Large intestine (tissue), 3 donors: ENCODE measurements at regions not wholly inside any gene's neighbourhood (a gene's known extent, or its start where the extent isn't known, plus 50 kb on each side); places are given as distances from the start of the nearest gene placed in this dataset.

Experiments
- DNase-seq, 2 donors: peaks; one replicate each; pipeline versions ENCODE4 v3.0.0 to v3.0.0-alpha.2; 2013
- H3K27ac ChIP-seq: one replicate; pipeline ENCODE4 v1.5.1; 2013; ENCODE audit warnings: low read length
- H3K27me3 ChIP-seq: 2 replicates; pipeline ENCODE4 v1.6.1; 2013; ENCODE audit warnings: low read length; ENCODE audit not compliant: control insufficient read depth, insufficient read depth
- H3K36me3 ChIP-seq: 2 replicates; pipeline ENCODE4 v1.6.1; 2013; ENCODE audit warnings: low read length; ENCODE audit not compliant: control insufficient read depth, insufficient read depth
- H3K4me1 ChIP-seq: one replicate; pipeline ENCODE4 v1.6.1; 2013; ENCODE audit warnings: low read length; ENCODE audit not compliant: control insufficient read depth, insufficient read depth
- H3K4me3 ChIP-seq: one replicate; pipeline ENCODE4 v1.5.1; 2013; ENCODE audit warnings: low read length
- H3K9me3 ChIP-seq: one replicate; pipeline ENCODE4 v1.6.1; 2013; ENCODE audit warnings: mild to moderate bottlenecking, low read depth, low read length, moderate library complexity; ENCODE audit not compliant: control insufficient read depth
- WGBS: methylation state at CpG from one replicate; pipeline ENCODE4 v1.1.5; 2013; ENCODE audit warnings: low lambda C conversion rate; ENCODE audit not compliant: insufficient coverage; 5-methylcytosine and 5-hydroxymethylcytosine counted together

- DNase-seq = peak; percentile 50 to 55
- H3K27me3 ChIP-seq = peaks cover 2% of the 10 kb centered on the region
- H3K4me1 ChIP-seq = peaks cover 4% of the 10 kb centered on the region
- no peak overlapping the region for H3K4me3 ChIP-seq
- H3K27ac ChIP-seq = no peak overlapping the region
- no peaks in the 10 kb centered on the region for H3K36me3 ChIP-seq
- WGBS = 8% methylated on average over 2 of the region's 7 CpGs
- H3K9me3 ChIP-seq = no peaks in the 10 kb centered on the region
Observed at GRCh38 chr4:138680989-138681604, 334.5 kb upstream of the NOCT start.

DNA sequence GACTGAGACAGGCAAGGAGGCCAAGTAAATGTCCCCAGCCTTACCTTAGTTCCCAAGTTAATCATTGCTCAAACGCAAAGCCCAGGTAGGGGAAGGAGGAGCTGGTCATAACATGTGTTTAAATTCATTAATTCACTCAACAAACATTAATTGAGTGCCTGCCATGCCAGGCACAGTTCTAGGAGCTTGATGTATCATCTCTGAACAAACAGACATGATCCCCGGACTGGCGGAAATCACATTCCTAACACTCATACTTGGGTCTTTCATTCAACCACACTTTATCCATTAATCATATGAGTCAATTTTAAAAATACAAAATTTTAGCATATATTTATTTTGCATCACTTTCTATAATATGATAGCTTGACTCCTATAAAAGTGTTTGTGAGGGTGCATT lies 335.3 kb upstream of the NOCT start:
- WGBS = no CpG with 5 or more reads among the region's 3 CpGs
- H3K27ac ChIP-seq = no peak overlapping the region
- no peaks in the 10 kb centered on the region for H3K36me3 ChIP-seq
- no peaks in the 10 kb centered on the region for H3K9me3 ChIP-seq
- H3K4me3 ChIP-seq = no peak overlapping the region
- peaks cover 4% of the 10 kb centered on the region for H3K4me1 ChIP-seq
- peaks cover 2% of the 10 kb centered on the region for H3K27me3 ChIP-seq
- DNase-seq = no peak

DNA sequence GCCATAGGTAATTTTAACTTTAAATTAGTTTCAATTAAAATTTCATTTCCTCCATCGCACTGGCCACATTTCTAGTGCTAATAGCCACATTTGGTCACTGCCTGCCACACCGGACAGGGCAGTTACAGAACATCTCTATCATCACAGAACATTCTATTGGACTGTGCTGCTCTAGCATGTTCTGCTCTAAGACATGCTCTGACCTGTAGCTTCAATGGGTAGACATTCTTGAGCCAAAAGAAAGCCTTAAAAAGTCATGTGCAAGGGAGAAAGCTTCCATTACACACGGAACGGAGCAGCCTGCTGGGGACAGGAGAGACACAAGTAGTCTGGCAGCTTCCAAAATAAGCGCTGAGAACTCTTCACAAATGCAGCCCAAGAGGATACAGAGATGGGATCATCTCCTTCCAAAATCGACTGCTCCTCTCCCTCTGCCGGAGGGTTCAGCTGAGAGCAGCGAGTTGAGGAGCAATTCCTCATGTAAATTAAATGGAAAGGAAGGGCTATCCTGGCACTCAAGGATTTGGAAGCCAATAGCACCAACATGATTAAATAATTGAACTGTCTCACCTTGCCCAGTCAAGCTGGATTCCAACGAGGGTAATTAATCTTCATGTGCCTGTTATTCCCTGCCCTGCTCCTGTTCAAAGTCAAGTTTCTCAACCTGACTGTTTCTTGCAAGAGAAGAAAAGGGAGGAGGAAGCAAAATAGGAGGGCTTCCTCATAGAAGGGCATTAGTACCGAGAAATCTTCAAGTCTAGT lies 336.4 kb upstream of the NOCT start:
- no peak overlapping the region for H3K27ac ChIP-seq
- no peaks in the 10 kb centered on the region for H3K36me3 ChIP-seq
- H3K4me3 ChIP-seq = no peak overlapping the region
- peaks cover 2% of the 10 kb centered on the region for H3K27me3 ChIP-seq
- no peaks in the 10 kb centered on the region for H3K9me3 ChIP-seq
- WGBS = no CpG with 5 or more reads among the region's 10 CpGs
- peaks cover 4% of the 10 kb centered on the region for H3K4me1 ChIP-seq
- DNase-seq = peak in 1 of 2 donors; percentile 42

- no peak for DNase-seq
- Histone ChIP-seq H3K4me1 (peaks cover 4% of the 10 kb centered on the region), H3K36me3 (no peaks in the 10 kb centered on the region), H3K4me3 (no peak overlapping the region), H3K27me3 (no peaks in the 10 kb centered on the region), H3K27ac (no peak overlapping the region), H3K9me3 (no peaks in the 10 kb centered on the region)
- 50% methylated on average over 1 of the region's 1 CpG for WGBS
Observed at GRCh38 chr4:138677748-138678147, 337.8 kb upstream of the NOCT start.

GRCh38 chr4:138677212-138677611 lies 338.4 kb upstream of the NOCT start:
- no peaks in the 10 kb centered on the region for H3K27me3 ChIP-seq
- no CpG with 5 or more reads among the region's 4 CpGs for WGBS
- H3K4me1 ChIP-seq = peaks cover 4% of the 10 kb centered on the region
- H3K4me3 ChIP-seq = no peak overlapping the region
- no peaks in the 10 kb centered on the region for H3K9me3 ChIP-seq
- no peaks in the 10 kb centered on the region for H3K36me3 ChIP-seq
- peak in 1 of 2 donors; percentile 26 for DNase-seq
- H3K27ac ChIP-seq = no peak overlapping the region

DNA sequence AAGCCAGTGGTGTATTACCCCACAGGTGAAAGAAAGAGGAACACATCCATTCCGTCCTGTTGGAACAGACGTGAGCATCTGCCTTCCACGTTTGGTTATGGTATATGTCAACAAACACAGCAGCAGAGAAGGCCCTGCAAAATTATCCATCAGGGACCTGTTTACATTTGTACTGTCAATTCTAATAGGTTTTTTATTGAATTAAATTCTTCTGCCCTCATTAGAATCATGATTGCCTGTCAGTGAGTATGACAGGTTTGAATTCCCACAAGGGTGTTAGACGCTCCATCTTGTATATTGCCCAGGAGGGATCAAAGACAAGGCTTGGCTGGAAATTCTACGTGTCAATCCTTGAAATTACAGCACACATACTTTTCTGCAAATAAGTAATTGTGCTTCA lies 339.9 kb upstream of the NOCT start:
- Histone ChIP-seq H3K27me3 (no peaks in the 10 kb centered on the region), H3K36me3 (no peaks in the 10 kb centered on the region), H3K9me3 (no peaks in the 10 kb centered on the region), H3K4me3 (no peak overlapping the region), H3K4me1 (peaks cover 4% of the 10 kb centered on the region), H3K27ac (no peak overlapping the region)
- WGBS = no CpG with 5 or more reads among the region's 5 CpGs
- no peak for DNase-seq

GRCh38 chr4:138674209-138674608 lies 341.4 kb upstream of the NOCT start:
- DNase-seq = no peak
- Histone ChIP-seq H3K4me1 (no peaks in the 10 kb centered on the region), H3K27me3 (no peaks in the 10 kb centered on the region), H3K4me3 (no peak overlapping the region), H3K9me3 (no peaks in the 10 kb centered on the region), H3K27ac (no peak overlapping the region), H3K36me3 (no peaks in the 10 kb centered on the region)
- whole genome bisulfite sequencing = no CpG with 5 or more reads among the region's 1 CpG

DNA sequence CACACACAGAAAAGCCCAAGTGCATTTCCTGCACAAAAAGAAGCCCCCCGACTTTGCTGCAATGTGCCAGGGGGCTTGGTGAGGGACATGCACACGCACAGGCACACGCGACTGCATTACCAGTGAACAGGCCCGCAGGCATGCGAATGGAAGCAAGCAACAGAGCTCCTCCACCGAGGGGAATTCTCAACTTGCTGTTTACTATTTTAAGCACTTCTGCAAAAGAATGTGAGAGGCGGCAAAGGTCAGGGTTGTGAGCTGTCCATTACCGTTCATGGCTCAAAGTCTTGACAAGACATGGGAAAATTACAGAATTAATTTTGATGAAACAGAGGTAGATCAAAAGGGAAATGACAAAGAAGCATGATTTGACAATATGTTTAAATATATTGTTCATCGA lies 342.5 kb upstream of the NOCT start:
- Histone ChIP-seq H3K4me3 (no peak overlapping the region), H3K27ac (no peak overlapping the region), H3K36me3 (no peaks in the 10 kb centered on the region), H3K9me3 (no peaks in the 10 kb centered on the region), H3K4me1 (no peaks in the 10 kb centered on the region), H3K27me3 (no peaks in the 10 kb centered on the region)
- 57% methylated on average over 5 of the region's 10 CpGs for WGBS
- no peak for DNase-seq

DNA sequence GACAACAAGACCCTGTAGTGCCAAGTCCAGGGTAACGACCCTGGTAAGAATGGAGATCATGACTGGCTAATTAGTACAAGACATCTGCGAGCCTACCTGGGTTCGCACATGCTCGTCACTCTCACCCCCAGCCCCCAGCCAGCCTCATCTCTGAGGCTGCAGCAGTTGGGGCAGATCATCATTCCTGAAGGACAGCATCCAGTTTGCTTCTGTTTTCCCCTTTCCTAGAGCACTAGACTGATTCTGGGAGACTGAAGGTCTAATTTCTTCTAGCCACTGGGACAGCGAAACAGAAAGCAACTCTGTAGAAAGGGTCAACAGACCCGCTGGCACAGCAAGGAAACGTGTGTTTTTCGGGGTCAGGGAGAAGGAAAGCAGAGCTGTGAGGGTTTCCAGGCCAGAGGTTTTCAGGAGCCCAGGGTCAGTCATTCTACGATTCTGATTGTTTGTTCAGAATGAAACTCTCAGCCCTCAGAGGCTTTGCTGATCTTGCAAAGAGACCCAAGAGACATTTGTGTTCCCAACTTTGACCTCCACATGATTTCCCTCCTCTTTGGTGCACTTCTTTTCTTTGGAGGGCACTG lies 343.1 kb upstream of the NOCT start:
- Histone ChIP-seq H3K36me3 (no peaks in the 10 kb centered on the region), H3K4me3 (no peak overlapping the region), H3K9me3 (no peaks in the 10 kb centered on the region), H3K4me1 (no peaks in the 10 kb centered on the region), H3K27me3 (no peaks in the 10 kb centered on the region), H3K27ac (no peak overlapping the region)
- no peak for DNase-seq
- no CpG with 5 or more reads among the region's 9 CpGs for WGBS

DNA sequence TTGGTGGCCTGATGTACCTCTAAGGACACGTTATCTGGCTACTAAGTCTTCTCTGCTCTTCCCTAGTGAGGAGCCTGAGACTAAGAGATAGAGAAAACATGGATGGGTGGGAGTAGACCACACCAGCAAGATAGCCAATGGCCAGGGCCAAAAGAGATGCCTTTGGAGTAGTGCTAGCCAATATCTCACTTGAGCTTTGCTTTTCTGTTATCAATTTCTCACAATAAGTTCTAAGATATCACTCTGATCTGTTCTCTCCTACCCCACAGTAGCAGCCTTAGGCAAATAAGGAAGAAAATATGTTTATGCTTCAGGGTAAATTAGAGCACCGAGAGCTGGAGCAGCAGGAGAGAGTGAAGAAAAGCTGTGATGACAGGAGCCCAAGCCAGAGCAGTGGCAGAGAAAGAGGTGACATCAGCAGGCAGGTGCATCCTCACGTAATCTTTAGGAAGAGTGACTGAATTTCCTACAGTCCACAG lies 343.9 kb upstream of the NOCT start:
- WGBS = no CpG with 5 or more reads among the region's 3 CpGs
- DNase-seq = no peak
- H3K4me1 ChIP-seq = no peaks in the 10 kb centered on the region
- no peak overlapping the region for H3K4me3 ChIP-seq
- no peaks in the 10 kb centered on the region for H3K36me3 ChIP-seq
- no peaks in the 10 kb centered on the region for H3K27me3 ChIP-seq
- H3K9me3 ChIP-seq = no peaks in the 10 kb centered on the region
- no peak overlapping the region for H3K27ac ChIP-seq
